ENCODE measurements at regions not wholly inside any gene's neighbourhood (a gene's known extent, or its start where the extent isn't known, plus 50 kb on each side); places are given as distances from the start of the nearest gene placed in this dataset.
"Not testable (repeated sequence)": the region's sequence is repeated elsewhere in the genome, so short reads cannot be mapped to it uniquely, and the experiment has no call there.

- DNase-seq, result no peak
Observed at GRCh38 chr6:43932259-43933147, 162.5 kb downstream of the VEGFA start.

DNA sequence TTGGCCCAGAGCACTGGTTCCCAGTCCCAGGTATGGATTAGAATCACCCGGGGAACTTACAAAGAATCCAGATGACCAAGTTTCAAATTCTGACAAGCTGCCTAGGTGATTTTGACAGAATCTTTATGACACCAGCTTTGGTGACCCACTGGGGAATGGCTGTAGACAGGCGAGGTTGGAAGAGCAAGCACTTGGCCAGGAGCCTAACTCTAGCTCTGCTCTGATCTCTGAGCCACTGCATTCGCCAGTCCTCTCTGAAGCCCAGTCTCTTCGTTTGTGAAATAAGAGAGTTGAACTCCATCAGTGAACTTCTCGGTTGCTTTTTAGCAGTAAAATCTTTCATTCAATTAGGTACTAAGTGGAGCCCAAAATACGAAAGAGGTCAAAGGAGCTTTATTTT, 161.2 kb downstream of the VEGFA start:
- DNase-seq, result no peak

GRCh38 chr6:43930440-43931154, 160.6 kb downstream of the VEGFA start:
- no peak for DNase-seq

DNA sequence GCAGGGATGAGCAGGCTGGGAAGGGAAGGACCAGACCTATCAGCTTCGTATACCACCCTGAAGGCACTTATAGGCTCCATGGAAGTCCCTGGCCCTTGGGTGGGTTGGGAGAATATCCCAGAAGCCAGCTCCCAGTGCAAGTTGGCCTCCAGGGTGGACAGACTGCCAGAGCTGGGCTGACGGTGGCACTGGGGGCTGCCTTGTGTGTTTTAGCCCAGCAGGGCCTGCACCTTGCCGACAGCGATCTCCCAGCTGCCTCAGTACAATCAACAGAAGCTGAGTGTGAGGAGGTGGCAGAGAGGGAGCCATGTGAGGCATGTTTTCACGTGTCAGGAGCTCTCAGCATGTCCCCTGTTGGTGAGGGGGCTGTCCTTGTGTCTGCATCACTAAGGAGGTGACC, 159.5 kb downstream of the VEGFA start:
- no peak for DNase-seq

- no peak for DNase-seq
Observed at GRCh38 chr6:43927532-43928210, 157.7 kb downstream of the VEGFA start.

- DNase-seq, result peak; percentile 77
Observed at GRCh38 chr6:43926634-43927531, 156.9 kb downstream of the VEGFA start.

- not testable (repeated sequence) for DNase-seq
Observed at GRCh38 chr6:43925636-43926139, 155.7 kb downstream of the VEGFA start.

GRCh38 chr6:43924222-43924702, 154.3 kb downstream of the VEGFA start:
- no peak for DNase-seq

DNA sequence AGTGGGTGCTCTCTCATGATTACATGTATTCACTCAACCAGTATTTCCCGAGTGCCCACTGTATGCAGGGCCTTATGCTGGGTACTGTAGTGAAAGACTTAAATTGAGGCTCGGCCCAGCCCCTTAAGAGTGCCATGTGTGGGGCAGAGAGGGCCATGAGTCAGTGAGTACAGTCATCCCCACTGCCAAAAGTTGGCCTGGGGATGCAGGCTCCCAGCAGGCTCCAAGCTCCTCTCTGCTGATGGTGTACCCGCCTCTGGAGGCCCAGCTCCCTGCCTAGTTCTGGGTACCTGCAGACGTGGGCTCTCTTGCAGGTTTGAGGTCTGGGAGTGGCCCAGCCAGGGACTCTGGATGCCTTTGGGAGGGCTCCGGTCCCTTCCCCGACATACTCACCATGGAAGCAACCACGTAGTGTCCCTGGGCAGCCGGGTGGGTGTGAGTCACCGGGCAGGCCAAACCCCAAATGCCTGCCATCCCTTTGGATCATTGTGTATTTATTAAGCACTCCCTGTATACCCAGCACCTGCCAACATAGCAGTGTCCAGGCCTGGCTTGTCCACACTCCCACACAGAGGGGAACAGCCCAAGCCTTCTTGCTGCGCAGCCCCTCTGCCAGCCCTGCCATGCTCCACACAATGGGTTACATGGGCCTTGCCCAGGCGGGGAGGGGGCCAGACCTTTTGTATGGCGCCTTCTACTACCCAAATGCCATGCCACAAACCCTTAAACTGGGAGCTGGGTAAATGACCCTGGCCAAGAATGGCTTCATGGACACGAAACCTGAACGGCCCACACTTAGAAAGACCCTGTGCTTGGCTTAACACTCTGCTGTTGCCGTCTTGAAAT, 153.6 kb downstream of the VEGFA start:
- no peak for DNase-seq

GRCh38 chr6:43922426-43923375, 152.7 kb downstream of the VEGFA start:
- DNase-seq, result no peak

DNA sequence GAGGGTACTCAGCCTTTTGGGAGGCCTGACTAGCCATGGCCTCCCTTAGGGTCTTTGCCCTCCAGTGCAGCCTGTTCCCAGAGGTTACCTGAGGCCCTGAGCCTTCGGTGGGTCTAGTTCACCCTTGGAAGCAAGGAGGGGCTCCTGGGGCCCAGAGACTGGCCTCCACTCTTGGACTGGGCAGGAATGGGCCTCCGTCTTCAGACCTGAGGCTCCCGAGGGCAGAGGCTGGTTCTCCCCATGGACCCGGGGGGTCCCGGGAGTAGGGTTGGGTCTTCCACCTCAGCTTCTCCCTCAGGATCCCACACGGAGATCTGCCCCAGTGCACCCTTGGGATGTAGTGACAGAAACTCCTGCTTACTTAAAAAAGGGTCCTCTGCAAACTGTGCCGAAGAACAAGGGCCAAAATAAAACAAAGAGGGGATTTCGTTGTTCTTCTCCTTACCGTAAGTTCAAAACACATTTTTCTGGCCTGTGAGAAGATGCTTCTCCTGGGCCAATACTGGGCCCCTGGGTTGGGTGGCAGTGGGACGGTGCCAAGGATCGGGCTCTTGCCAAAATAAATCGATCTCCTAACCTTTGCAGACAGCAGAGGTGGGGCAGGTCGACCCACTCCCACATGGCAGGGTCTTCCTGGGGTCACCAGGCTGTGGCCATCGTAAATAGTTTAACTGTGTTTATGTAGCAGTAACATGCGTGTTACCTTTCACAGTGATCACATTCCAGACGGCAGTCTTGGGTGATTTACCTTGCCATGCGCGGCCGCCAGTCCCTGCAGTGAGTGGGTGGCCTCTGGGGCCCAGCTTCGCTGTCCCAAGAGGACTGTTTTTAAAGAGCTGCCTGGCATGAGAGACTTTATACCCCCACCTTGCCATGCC, 151.8 kb downstream of the VEGFA start:
- no peak for DNase-seq

- no peak for DNase-seq
Observed at GRCh38 chr6:43921039-43921438, 151.0 kb downstream of the VEGFA start.

DNA sequence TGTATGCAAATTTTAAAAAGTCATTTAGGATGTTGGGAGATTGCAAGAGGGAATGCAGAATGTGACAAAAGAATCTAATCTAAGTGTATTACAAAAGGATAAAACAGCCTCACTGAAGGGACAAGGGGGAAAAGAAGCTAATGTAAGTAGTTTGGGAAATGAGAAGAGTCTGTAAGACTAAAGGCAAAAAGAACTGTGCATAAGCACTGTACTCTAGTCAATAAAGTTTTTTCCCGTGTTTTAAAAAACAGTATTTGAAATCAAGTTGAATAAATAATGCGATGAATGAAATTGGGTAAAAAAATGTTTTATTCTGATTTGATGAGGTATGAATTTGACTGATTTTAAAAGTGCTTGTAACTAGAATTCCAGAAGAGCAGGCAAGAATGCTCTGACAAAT, 149.8 kb downstream of the VEGFA start:
- no peak for DNase-seq

- no peak for DNase-seq
Observed at GRCh38 chr6:43917878-43918382, 147.9 kb downstream of the VEGFA start.

- no peak for DNase-seq
Observed at GRCh38 chr6:43916924-43917877, 147.2 kb downstream of the VEGFA start.

DNA sequence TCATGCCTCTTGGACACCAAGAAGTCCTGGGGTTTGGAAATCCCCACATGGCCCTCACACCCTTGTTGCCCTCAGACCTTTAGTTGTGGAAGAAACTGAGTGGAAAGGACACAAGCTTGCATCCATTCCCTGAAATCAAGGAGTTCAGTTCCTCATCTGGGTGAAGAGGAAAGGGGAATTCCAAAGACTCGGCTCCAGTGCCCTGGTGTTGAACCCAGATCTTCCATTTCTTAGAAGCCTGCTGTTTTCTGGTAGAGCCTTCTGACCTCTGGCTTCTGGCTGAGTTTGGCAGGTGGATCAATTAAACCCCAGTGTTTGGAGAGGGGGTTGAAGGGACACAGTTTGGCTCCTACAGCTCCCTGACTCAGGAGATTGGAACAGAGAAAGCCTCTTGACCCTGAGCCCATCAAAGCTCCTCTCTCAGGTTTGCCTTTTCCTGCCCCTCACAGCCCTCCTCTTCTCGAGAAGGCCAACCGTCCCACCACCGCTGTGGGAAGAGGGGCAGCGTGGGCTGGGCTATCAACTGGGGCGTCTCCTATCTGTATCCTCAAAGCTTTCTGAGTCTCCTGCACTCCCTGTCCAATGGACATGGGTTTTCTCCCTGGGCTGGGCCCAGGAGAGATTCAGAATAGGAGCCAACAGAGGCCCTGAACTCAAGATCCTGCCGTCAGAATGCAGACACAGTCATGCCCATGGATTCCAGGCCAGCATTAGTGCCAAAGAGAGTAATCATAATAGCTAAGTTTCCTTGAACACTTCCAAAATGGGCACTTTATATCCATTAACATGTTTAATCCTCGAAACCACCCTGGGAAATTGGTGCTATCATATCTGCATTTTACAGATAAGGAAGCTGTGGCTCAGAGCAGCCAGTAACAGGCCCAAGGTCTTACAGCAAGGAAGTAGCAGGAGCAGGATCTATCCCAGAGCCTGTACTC, 146.2 kb downstream of the VEGFA start:
- DNase-seq, result no peak

Data from NCI-H2107 (cell line).